ENCODE measurements at regions not wholly inside any gene's neighbourhood (a gene's known extent, or its start where the extent isn't known, plus 50 kb on each side); places are given as distances from the start of the nearest gene placed in this dataset.
A peak's percentile ranks its signal among the peaks of the same experiment; 100 is the strongest.

DNA sequence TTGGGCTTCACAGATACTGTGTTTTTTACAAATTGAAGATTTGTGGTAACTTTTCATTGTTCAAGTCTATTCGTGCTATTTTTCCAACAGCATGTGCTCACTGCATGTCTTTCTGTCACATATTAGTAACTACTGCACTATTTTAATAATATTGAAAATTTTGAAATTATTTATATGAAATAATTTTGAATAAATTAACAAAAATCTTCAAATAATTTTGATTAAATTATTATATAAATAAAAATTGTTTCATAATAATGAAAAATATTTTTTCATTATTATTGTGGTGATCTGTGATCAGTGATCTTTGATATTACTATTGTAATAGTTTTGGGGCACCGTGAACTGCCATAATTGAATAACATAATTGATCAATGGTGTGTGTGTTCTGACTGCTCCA, 204.1 kb downstream of the OGFRL1 start:
- Histone ChIP-seq H3K4me1 (peaks cover 0 to 14% (median 3%) of the 10 kb centered on the region in 4 donors), H3K36me3 (no peaks in the 10 kb centered on the region), H3K27me3 (no peaks in the 10 kb centered on the region), H3K4me3 (no peak overlapping the region), H3K27ac (no peak overlapping the region), H3K9me3 (no peaks in the 10 kb centered on the region)
- no peak for DNase-seq (ENCODE audit: low spot score in 2 of 2)
- whole genome bisulfite sequencing, 2 donors = 76 to 99% methylated on average over 2 of the region's 2 CpGs
- TF ChIP-seq, protein P1, sequence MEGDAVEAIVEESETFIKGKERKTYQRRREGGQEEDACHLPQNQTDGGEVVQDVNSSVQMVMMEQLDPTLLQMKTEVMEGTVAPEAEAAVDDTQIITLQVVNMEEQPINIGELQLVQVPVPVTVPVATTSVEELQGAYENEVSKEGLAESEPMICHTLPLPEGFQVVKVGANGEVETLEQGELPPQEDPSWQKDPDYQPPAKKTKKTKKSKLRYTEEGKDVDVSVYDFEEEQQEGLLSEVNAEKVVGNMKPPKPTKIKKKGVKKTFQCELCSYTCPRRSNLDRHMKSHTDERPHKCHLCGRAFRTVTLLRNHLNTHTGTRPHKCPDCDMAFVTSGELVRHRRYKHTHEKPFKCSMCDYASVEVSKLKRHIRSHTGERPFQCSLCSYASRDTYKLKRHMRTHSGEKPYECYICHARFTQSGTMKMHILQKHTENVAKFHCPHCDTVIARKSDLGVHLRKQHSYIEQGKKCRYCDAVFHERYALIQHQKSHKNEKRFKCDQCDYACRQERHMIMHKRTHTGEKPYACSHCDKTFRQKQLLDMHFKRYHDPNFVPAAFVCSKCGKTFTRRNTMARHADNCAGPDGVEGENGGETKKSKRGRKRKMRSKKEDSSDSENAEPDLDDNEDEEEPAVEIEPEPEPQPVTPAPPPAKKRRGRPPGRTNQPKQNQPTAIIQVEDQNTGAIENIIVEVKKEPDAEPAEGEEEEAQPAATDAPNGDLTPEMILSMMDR (IDR thresholded peaks at IDR 0.05) = no peak
- no peak for TF ChIP-seq POLR2A (IDR thresholded peaks at IDR 0.05)
- no peak for TF ChIP-seq EP300 (IDR thresholded peaks at IDR 0.05)

DNA sequence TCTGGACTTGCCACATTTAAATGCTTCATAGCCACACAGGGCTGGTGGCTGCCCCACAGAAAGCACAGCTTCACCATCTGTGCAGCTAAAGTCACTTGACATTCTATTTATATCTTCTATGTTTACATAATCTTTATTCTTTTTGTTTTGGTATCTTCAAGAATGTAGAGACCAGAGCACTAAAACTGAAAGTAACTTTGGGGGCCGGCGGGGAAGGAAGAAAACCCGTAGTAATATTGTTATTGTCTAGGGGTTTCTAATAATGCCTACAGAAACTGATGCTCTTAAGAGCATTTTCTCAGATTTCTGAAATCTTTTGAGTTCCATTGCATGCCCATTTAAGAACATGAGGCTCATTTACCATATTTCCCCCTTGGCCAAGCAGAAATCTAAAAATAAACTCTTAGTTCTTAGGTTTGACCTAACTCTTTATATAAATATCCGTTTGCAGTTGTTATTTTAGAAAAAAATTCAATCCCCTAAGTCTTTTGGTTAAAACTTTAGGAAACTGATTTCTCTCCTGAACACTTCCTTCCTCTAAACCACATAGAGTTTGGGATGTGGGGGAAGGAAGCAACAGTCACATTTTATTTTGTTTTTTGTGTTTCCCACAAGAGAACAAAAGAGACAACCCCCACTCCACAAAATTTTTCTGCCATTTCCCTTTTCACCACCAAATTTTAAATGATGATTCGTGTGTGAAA, 207.6 kb downstream of the OGFRL1 start:
- 14 to 31% methylated on average over 5 of the region's 5 CpGs for WGBS, 2 donors
- no peaks in the 10 kb centered on the region for H3K27me3 ChIP-seq
- peaks cover 0 to 14% (median 3%) of the 10 kb centered on the region in 4 donors for H3K4me1 ChIP-seq
- TF ChIP-seq POLR2A (IDR thresholded peaks at IDR 0.05) (no peak), EP300 (IDR thresholded peaks at IDR 0.05) (no peak)
- TF ChIP-seq, protein P1 (IDR thresholded peaks at IDR 0.05) = no peak
- no peaks in the 10 kb centered on the region for H3K9me3 ChIP-seq
- peak overlapping the region in 3 of 4 donors; percentile 3 to 37 (median 19) for H3K4me3 ChIP-seq
- no peak for DNase-seq (ENCODE audit: low spot score in 2 of 2)
- H3K27ac ChIP-seq = peak overlapping the region in 3 of 4 donors; percentile 49 to 65 (median 57)
- H3K36me3 ChIP-seq = no peaks in the 10 kb centered on the region

DNA sequence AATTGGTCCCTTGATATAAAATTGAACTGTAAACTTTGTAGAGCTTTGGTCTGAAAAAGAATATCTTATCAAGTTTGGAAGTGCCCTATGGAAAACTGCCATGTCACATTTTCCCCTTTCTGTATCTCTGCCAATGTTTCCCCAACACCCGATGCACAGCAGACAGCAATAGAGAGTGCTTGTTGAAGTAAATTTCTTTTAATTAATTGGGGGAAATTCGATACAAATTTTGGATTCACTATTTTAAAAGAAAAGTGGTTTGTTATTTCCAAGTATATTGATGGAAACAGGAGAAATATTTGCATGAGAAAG, 208.1 kb downstream of the OGFRL1 start:
- WGBS, 2 donors = 21 to 27% methylated on average over 2 of the region's 2 CpGs
- Histone ChIP-seq H3K36me3 (no peaks in the 10 kb centered on the region), H3K4me3 (no peak overlapping the region), H3K9me3 (no peaks in the 10 kb centered on the region), H3K27me3 (no peaks in the 10 kb centered on the region), H3K4me1 (peaks cover 0 to 14% (median 3%) of the 10 kb centered on the region in 4 donors), H3K27ac (peak overlapping the region in 3 of 4 donors; percentile 49 to 65 (median 57))
- no peak for DNase-seq (ENCODE audit: low spot score in 2 of 2)
- TF ChIP-seq EP300 (IDR thresholded peaks at IDR 0.05) = no peak
- no peak for TF ChIP-seq POLR2A (IDR thresholded peaks at IDR 0.05)
- TF ChIP-seq, protein P1 (IDR thresholded peaks at IDR 0.05) = no peak

DNA sequence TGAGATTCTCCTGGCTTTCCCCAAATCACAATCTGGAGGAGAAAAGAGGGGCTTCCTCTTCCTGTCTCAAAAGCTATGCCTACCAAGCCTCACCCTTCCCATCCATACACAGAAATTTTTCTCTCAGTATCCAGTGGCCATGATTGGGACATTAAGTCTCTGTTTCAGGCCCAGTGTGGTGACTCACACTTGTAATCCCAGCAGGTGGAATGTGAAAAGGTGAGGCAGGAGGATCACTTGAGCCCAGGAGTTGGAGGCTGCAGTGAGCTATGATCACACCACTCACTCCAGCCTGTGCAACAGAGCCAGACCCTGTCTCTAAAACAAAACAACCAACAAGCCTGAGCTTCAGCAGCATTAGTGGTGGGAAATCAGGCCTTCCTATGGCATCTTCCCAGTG, 210.0 kb downstream of the OGFRL1 start:
- no peak overlapping the region for H3K27ac ChIP-seq
- no peaks in the 10 kb centered on the region for H3K9me3 ChIP-seq
- no peaks in the 10 kb centered on the region for H3K27me3 ChIP-seq
- H3K4me3 ChIP-seq = no peak overlapping the region
- no peak for DNase-seq (ENCODE audit: low spot score in 2 of 2)
- H3K4me1 ChIP-seq = peaks cover 0 to 14% (median 3%) of the 10 kb centered on the region in 4 donors
- H3K36me3 ChIP-seq = no peaks in the 10 kb centered on the region
- TF ChIP-seq, protein P1 (IDR thresholded peaks at IDR 0.05) = no peak
- TF ChIP-seq EP300 (IDR thresholded peaks at IDR 0.05) = no peak

DNA sequence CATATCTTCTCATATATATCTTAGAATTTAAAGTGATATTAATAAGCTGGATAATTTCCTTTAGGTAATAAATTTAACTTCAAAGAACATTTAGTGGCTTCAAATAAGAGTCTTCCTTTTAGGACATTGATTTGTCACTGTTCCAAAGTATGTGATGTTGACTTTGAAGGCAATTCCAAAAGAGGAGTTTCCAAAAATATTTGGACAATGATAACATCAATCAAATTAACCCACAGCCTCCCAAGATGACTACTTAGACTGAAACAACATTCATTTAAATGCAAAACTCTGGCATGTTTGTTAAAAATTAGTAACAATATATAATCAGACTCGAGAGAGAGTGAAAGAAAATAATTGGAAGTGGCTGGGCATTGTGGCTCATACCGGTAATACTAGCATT, 211.1 kb downstream of the OGFRL1 start:
- no peak for DNase-seq (ENCODE audit: low spot score in 2 of 2)
- Histone ChIP-seq H3K36me3 (no peaks in the 10 kb centered on the region), H3K9me3 (no peaks in the 10 kb centered on the region), H3K27ac (no peak overlapping the region), H3K27me3 (no peaks in the 10 kb centered on the region), H3K4me1 (peaks cover 0 to 14% (median 3%) of the 10 kb centered on the region in 4 donors), H3K4me3 (no peak overlapping the region)
- TF ChIP-seq, protein P1 (IDR thresholded peaks at IDR 0.05) = no peak
- no peak for TF ChIP-seq EP300 (IDR thresholded peaks at IDR 0.05)
- WGBS, 2 donors = 57 to 64% methylated on average over 2 of the region's 2 CpGs
